Duodenal mucosa (tissue), 2 donors: ENCODE measurements at regions not wholly inside any gene's neighbourhood (a gene's known extent, or its start where the extent isn't known, plus 50 kb on each side); places are given as distances from the start of the nearest gene placed in this dataset.

Source experiments
- H3K27ac ChIP-seq: one replicate; pipeline ENCODE4 v1.7.0; 2013; ENCODE audit warnings: low read depth, low read length
- H3K27me3 ChIP-seq, 2 donors: one replicate each; pipeline ENCODE4 v1.7.0; 2013; ENCODE audit warnings: low read length in 2 of 2, control low read depth in 1 of 2; ENCODE audit not compliant: insufficient read depth in 2 of 2, control insufficient read depth in 1 of 2
- H3K36me3 ChIP-seq, 2 donors: one replicate each; pipeline ENCODE4 v1.7.0; 2013; ENCODE audit warnings: low read length in 2 of 2, control low read depth in 1 of 2; ENCODE audit not compliant: insufficient read depth in 2 of 2, control insufficient read depth in 1 of 2
- H3K4me1 ChIP-seq, 2 donors: one replicate each; pipeline ENCODE4 v1.7.0; 2013; ENCODE audit warnings: low read length in 2 of 2, control low read depth in 1 of 2; ENCODE audit not compliant: insufficient read depth in 2 of 2, control insufficient read depth in 1 of 2
- H3K4me3 ChIP-seq, 2 donors: one replicate each; pipeline ENCODE4 v1.7.0; 2013; ENCODE audit warnings: low read length in 2 of 2, low read depth in 1 of 2
- H3K9ac ChIP-seq, 2 donors: one replicate each; pipeline ENCODE4 v1.7.0; 2013; ENCODE audit warnings: low read length in 2 of 2, low read depth in 1 of 2
- H3K9me3 ChIP-seq, 2 donors: one replicate each; pipeline ENCODE4 v1.7.0; 2013; ENCODE audit warnings: low read length in 2 of 2, control low read depth in 1 of 2; ENCODE audit not compliant: control insufficient read depth in 1 of 2

- no peaks in the 10 kb centered on the region for H3K9me3 ChIP-seq
- no peak overlapping the region for H3K27ac ChIP-seq
- peaks cover 3 to 5% of the 10 kb centered on the region in 2 donors for H3K27me3 ChIP-seq
- H3K36me3 ChIP-seq = no peaks in the 10 kb centered on the region
- H3K4me1 ChIP-seq = peaks cover 8 to 11% of the 10 kb centered on the region in 2 donors
- no peak overlapping the region for H3K9ac ChIP-seq
- H3K4me3 ChIP-seq = no peak overlapping the region
Observed at GRCh38 chr7:363626-364025, 73.7 kb downstream of the FOXL3 start.

GRCh38 chr7:364536-364935, 74.6 kb downstream of the FOXL3 start:
- H3K27me3 ChIP-seq = peaks cover 3 to 5% of the 10 kb centered on the region in 2 donors
- peaks cover 11 to 12% of the 10 kb centered on the region in 2 donors for H3K4me1 ChIP-seq

GRCh38 chr7:365593-365992, 75.6 kb downstream of the FOXL3 start:
- no peak overlapping the region for H3K4me3 ChIP-seq
- peaks cover 17 to 23% of the 10 kb centered on the region in 2 donors for H3K4me1 ChIP-seq
- peaks cover 0 to 2% of the 10 kb centered on the region in 2 donors for H3K27me3 ChIP-seq
- no peaks in the 10 kb centered on the region for H3K9me3 ChIP-seq
- H3K9ac ChIP-seq = no peak overlapping the region
- H3K27ac ChIP-seq = no peak overlapping the region
- H3K36me3 ChIP-seq = no peaks in the 10 kb centered on the region

More at GRCh38 chr7:364536-364935, 74.6 kb downstream of the FOXL3 start:
- no peak overlapping the region for H3K4me3 ChIP-seq
- H3K9me3 ChIP-seq = no peaks in the 10 kb centered on the region
- H3K27ac ChIP-seq = no peak overlapping the region
- no peak overlapping the region for H3K9ac ChIP-seq
- no peaks in the 10 kb centered on the region for H3K36me3 ChIP-seq

GRCh38 chr7:366161-366803, 76.3 kb downstream of the FOXL3 start:
- H3K27ac ChIP-seq = no peak overlapping the region
- no peak overlapping the region for H3K4me3 ChIP-seq
- H3K9ac ChIP-seq = no peak overlapping the region
- H3K27me3 ChIP-seq = no peaks in the 10 kb centered on the region
- no peaks in the 10 kb centered on the region for H3K36me3 ChIP-seq
- H3K9me3 ChIP-seq = no peaks in the 10 kb centered on the region
- peaks cover 18 to 29% of the 10 kb centered on the region in 2 donors for H3K4me1 ChIP-seq

GRCh38 chr7:367351-367901, 77.5 kb downstream of the FOXL3 start:
- Histone ChIP-seq H3K9ac (no peak overlapping the region), H3K27ac (no peak overlapping the region), H3K9me3 (no peaks in the 10 kb centered on the region), H3K27me3 (no peaks in the 10 kb centered on the region), H3K36me3 (no peaks in the 10 kb centered on the region), H3K4me1 (peaks cover 19 to 31% of the 10 kb centered on the region in 2 donors), H3K4me3 (no peak overlapping the region)

GRCh38 chr7:368651-369475, 78.9 kb downstream of the FOXL3 start:
- peaks cover 26 to 42% of the 10 kb centered on the region in 2 donors for H3K4me1 ChIP-seq
- H3K4me3 ChIP-seq = no peak overlapping the region
- no peaks in the 10 kb centered on the region for H3K27me3 ChIP-seq
- H3K36me3 ChIP-seq = no peaks in the 10 kb centered on the region
- H3K9me3 ChIP-seq = no peaks in the 10 kb centered on the region
- no peak overlapping the region for H3K27ac ChIP-seq
- H3K9ac ChIP-seq = no peak overlapping the region

GRCh38 chr7:369476-370258, 79.7 kb downstream of the FOXL3 start:
- Histone ChIP-seq H3K4me3 (peak overlapping the region; percentile 2 to 16), H3K36me3 (no peaks in the 10 kb centered on the region), H3K27ac (no peak overlapping the region)

GRCh38 chr7:370259-370625, 80.3 kb downstream of the FOXL3 start:
- H3K4me3 ChIP-seq = peak overlapping the region; percentile 2 to 16
- no peak overlapping the region for H3K27ac ChIP-seq
- no peak overlapping the region for H3K9ac ChIP-seq
- peaks cover 26 to 42% of the 10 kb centered on the region in 2 donors for H3K4me1 ChIP-seq
- H3K36me3 ChIP-seq = no peaks in the 10 kb centered on the region
- no peaks in the 10 kb centered on the region for H3K27me3 ChIP-seq
- no peaks in the 10 kb centered on the region for H3K9me3 ChIP-seq

More at GRCh38 chr7:369476-370258, 79.7 kb downstream of the FOXL3 start:
- Histone ChIP-seq H3K9ac (no peak overlapping the region), H3K9me3 (no peaks in the 10 kb centered on the region), H3K4me1 (peaks cover 26 to 42% of the 10 kb centered on the region in 2 donors), H3K27me3 (no peaks in the 10 kb centered on the region)

GRCh38 chr7:370775-371118, 80.8 kb downstream of the FOXL3 start:
- H3K27me3 ChIP-seq = no peaks in the 10 kb centered on the region
- no peak overlapping the region for H3K4me3 ChIP-seq
- H3K36me3 ChIP-seq = no peaks in the 10 kb centered on the region
- H3K4me1 ChIP-seq = peaks cover 26 to 42% of the 10 kb centered on the region in 2 donors
- H3K9me3 ChIP-seq = no peaks in the 10 kb centered on the region
- H3K27ac ChIP-seq = no peak overlapping the region
- no peak overlapping the region for H3K9ac ChIP-seq
